ENCODE measurements at regions not wholly inside any gene's neighbourhood (a gene's known extent, or its start where the extent isn't known, plus 50 kb on each side); places are given as distances from the start of the nearest gene placed in this dataset.

DNA sequence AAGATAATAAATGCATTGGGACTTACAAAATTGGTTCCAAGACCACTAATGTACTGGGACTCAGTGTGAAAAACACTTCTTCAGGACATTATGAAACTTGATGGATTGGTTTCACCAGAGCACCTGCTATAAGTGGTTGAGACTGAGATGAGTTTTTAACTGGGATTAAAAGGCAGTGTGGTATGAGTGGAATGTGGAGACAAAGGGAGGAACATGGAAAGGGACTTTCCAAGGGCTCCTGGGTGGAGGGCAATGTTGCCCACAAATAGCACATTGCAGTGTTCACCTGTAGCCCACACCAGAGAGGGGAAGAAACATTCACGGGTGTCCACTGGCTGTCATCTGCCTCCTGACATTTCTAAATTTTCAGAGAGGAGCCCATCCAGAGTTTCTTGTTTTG is 253.3 kb upstream of the TANK start (continued):
- TF ChIP-seq, protein P1, sequence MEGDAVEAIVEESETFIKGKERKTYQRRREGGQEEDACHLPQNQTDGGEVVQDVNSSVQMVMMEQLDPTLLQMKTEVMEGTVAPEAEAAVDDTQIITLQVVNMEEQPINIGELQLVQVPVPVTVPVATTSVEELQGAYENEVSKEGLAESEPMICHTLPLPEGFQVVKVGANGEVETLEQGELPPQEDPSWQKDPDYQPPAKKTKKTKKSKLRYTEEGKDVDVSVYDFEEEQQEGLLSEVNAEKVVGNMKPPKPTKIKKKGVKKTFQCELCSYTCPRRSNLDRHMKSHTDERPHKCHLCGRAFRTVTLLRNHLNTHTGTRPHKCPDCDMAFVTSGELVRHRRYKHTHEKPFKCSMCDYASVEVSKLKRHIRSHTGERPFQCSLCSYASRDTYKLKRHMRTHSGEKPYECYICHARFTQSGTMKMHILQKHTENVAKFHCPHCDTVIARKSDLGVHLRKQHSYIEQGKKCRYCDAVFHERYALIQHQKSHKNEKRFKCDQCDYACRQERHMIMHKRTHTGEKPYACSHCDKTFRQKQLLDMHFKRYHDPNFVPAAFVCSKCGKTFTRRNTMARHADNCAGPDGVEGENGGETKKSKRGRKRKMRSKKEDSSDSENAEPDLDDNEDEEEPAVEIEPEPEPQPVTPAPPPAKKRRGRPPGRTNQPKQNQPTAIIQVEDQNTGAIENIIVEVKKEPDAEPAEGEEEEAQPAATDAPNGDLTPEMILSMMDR (conservative IDR thresholded peaks at IDR 0.05; ENCODE audit: low read depth in 2 of 2) = no peak
- TF ChIP-seq JUNB (IDR thresholded peaks at IDR 0.05; ENCODE audit: unreplicated experiment) = no peak

DNA sequence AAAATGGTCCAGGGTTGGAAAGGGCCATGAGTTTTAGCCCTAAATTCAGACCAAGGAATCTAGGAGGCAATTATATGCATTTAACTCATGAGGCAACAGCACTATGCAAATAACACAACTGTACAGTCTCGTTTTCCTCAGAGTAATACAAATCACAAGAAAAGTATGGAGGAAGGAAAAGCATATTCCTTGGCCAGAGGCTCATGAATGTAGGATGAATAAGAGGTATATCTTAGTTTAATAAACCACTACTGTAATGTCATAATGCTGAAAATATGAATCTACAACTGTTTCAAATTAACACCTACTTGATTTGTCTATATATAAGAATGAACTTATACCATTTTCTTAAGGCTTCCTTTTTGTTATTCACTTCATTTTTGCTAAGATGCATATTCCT is 252.5 kb upstream of the TANK start:
- no peaks in the 10 kb centered on the region; the same call in 2 of the 3 replicates for H3K9me3 Mint-ChIP-seq
- ATAC-seq = no peak
- no peaks in the 10 kb centered on the region for H3K36me3 Mint-ChIP-seq (ENCODE audit: low read depth)
- no peak overlapping the region for H3K4me3 Mint-ChIP-seq
- H3K4me2 ChIP-seq = no peak overlapping the region
- no peak overlapping the region for H3K4me3 ChIP-seq
- no peaks in the 10 kb centered on the region for H3K36me3 ChIP-seq (ENCODE audit: insufficient read depth)
- H3K4me1 Mint-ChIP-seq = peaks cover 36% of the 10 kb centered on the region
- H3K4me1 ChIP-seq (ENCODE audit: insufficient read depth) = peaks cover 24% of the 10 kb centered on the region
- H2AFZ ChIP-seq = no peak overlapping the region
- no peak overlapping the region for H3K27ac ChIP-seq (ENCODE audit: low read depth)
- H3K27me3 ChIP-seq (ENCODE audit: insufficient read depth) = peaks cover 11% of the 10 kb centered on the region; the same call in 1 of the 2 replicates
- no peaks in the 10 kb centered on the region for H3F3A ChIP-seq (replicated peaks; ENCODE audit: low read depth)
- H3K27me3 Mint-ChIP-seq (ENCODE audit: insufficient read depth, low read depth, poor library complexity) = no peaks in the 10 kb centered on the region
- H3K9me2 ChIP-seq (ENCODE audit: insufficient read depth) = no peaks in the 10 kb centered on the region
- DNase-seq (ENCODE audit: low spot score) = no peak
- no peaks in the 10 kb centered on the region for H4K20me1 ChIP-seq (replicated peaks; ENCODE audit: insufficient read depth)
- no peak overlapping the region for H3K27ac Mint-ChIP-seq
- no peaks in the 10 kb centered on the region for H3K79me2 ChIP-seq (replicated peaks; ENCODE audit: insufficient read depth)
- TF ChIP-seq, protein P2, sequence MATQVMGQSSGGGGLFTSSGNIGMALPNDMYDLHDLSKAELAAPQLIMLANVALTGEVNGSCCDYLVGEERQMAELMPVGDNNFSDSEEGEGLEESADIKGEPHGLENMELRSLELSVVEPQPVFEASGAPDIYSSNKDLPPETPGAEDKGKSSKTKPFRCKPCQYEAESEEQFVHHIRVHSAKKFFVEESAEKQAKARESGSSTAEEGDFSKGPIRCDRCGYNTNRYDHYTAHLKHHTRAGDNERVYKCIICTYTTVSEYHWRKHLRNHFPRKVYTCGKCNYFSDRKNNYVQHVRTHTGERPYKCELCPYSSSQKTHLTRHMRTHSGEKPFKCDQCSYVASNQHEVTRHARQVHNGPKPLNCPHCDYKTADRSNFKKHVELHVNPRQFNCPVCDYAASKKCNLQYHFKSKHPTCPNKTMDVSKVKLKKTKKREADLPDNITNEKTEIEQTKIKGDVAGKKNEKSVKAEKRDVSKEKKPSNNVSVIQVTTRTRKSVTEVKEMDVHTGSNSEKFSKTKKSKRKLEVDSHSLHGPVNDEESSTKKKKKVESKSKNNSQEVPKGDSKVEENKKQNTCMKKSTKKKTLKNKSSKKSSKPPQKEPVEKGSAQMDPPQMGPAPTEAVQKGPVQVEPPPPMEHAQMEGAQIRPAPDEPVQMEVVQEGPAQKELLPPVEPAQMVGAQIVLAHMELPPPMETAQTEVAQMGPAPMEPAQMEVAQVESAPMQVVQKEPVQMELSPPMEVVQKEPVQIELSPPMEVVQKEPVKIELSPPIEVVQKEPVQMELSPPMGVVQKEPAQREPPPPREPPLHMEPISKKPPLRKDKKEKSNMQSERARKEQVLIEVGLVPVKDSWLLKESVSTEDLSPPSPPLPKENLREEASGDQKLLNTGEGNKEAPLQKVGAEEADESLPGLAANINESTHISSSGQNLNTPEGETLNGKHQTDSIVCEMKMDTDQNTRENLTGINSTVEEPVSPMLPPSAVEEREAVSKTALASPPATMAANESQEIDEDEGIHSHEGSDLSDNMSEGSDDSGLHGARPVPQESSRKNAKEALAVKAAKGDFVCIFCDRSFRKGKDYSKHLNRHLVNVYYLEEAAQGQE (IDR thresholded peaks at IDR 0.05; ENCODE audit: unreplicated experiment) = no peak
- TF ChIP-seq NANOG (IDR thresholded peaks at IDR 0.05; ENCODE audit: borderline replicate concordance) = no peak
- no peak for TF ChIP-seq STAT1 (IDR thresholded peaks at IDR 0.05; ENCODE audit: unreplicated experiment)
- no peak for TF ChIP-seq POLR2AphosphoS5 (IDR thresholded peaks at IDR 0.05; ENCODE audit: low read depth)
- TF ChIP-seq JUNB (IDR thresholded peaks at IDR 0.05; ENCODE audit: unreplicated experiment) = no peak
- TF ChIP-seq, protein P3, sequence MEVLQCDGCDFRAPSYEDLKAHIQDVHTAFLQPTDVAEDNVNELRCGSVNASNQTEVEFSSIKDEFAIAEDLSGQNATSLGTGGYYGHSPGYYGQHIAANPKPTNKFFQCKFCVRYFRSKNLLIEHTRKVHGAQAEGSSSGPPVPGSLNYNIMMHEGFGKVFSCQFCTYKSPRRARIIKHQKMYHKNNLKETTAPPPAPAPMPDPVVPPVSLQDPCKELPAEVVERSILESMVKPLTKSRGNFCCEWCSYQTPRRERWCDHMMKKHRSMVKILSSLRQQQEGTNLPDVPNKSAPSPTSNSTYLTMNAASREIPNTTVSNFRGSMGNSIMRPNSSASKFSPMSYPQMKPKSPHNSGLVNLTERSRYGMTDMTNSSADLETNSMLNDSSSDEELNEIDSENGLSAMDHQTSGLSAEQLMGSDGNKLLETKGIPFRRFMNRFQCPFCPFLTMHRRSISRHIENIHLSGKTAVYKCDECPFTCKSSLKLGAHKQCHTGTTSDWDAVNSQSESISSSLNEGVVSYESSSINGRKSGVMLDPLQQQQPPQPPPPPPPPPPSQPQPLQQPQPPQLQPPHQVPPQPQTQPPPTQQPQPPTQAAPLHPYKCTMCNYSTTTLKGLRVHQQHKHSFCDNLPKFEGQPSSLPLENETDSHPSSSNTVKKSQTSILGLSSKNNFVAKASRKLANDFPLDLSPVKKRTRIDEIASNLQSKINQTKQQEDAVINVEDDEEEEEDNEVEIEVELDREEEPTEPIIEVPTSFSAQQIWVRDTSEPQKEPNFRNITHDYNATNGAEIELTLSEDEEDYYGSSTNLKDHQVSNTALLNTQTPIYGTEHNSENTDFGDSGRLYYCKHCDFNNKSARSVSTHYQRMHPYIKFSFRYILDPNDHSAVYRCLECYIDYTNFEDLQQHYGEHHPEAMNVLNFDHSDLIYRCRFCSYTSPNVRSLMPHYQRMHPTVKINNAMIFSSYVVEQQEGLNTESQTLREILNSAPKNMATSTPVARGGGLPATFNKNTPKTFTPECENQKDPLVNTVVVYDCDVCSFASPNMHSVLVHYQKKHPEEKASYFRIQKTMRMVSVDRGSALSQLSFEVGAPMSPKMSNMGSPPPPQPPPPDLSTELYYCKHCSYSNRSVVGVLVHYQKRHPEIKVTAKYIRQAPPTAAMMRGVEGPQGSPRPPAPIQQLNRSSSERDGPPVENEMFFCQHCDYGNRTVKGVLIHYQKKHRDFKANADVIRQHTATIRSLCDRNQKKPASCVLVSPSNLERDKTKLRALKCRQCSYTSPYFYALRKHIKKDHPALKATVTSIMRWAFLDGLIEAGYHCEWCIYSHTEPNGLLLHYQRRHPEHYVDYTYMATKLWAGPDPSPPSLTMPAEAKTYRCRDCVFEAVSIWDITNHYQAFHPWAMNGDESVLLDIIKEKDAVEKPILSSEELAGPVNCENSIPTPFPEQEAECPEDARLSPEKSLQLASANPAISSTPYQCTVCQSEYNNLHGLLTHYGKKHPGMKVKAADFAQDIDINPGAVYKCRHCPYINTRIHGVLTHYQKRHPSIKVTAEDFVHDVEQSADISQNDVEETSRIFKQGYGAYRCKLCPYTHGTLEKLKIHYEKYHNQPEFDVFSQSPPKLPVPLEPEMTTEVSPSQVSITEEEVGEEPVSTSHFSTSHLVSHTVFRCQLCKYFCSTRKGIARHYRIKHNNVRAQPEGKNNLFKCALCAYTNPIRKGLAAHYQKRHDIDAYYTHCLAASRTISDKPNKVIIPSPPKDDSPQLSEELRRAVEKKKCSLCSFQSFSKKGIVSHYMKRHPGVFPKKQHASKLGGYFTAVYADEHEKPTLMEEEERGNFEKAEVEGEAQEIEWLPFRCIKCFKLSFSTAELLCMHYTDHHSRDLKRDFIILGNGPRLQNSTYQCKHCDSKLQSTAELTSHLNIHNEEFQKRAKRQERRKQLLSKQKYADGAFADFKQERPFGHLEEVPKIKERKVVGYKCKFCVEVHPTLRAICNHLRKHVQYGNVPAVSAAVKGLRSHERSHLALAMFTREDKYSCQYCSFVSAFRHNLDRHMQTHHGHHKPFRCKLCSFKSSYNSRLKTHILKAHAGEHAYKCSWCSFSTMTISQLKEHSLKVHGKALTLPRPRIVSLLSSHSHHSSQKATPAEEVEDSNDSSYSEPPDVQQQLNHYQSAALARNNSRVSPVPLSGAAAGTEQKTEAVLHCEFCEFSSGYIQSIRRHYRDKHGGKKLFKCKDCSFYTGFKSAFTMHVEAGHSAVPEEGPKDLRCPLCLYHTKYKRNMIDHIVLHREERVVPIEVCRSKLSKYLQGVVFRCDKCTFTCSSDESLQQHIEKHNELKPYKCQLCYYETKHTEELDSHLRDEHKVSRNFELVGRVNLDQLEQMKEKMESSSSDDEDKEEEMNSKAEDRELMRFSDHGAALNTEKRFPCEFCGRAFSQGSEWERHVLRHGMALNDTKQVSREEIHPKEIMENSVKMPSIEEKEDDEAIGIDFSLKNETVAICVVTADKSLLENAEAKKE (CRISPR knock-in tag; IDR thresholded peaks at IDR 0.05) = no peak
- TF ChIP-seq, protein P1 (conservative IDR thresholded peaks at IDR 0.05; ENCODE audit: low read depth in 2 of 2) = no peak
- no peak for TF ChIP-seq ZNF331 (CRISPR knock-in tag; IDR thresholded peaks at IDR 0.05; ENCODE audit: low read depth)
- no peak for TF ChIP-seq EZH2 (IDR thresholded peaks at IDR 0.05; ENCODE audit: low read depth, unreplicated experiment)
- TF ChIP-seq ZNF114 (CRISPR knock-in tag; IDR thresholded peaks at IDR 0.05) = no peak
- TF ChIP-seq EZH2phosphoT487 (IDR thresholded peaks at IDR 0.05; ENCODE audit: unreplicated experiment) = no peak
